ENCODE measurements at regions not wholly inside any gene's neighbourhood (a gene's known extent, or its start where the extent isn't known, plus 50 kb on each side); places are given as distances from the start of the nearest gene placed in this dataset.

DNA sequence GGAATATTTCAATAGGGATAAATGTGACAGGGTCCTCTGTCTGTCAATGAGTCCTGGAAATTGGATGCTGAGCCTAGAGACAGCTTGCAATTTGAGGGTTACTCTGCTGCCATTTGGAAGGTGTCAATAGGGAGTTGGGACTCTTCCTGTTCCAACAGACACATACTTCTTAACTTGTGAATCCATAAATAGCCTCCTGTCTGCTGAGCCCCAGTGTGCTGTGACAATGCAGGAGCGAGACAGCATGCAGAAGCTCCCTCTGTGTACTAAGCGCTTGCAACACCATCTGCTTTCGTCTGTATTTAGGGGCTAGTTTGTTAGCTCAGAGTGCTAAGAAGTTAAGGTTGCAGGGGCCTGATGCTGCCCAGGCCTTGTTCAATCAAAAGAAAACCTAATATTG is 58.5 kb upstream of the GPR12 start:
- no peaks in the 10 kb centered on the region for H3K4me1 Mint-ChIP-seq
- Histone ChIP-seq H3K27ac (ENCODE audit: low read depth in 1 of 2, low read length in 2 of 2) (no peak overlapping the region), H3K9ac (ENCODE audit: insufficient read depth, low read length, poor library complexity, severe bottlenecking) (no peak overlapping the region), H3K4me2 (replicated peaks; ENCODE audit: extremely low read depth, low read length, poor library complexity, severe bottlenecking) (no peak overlapping the region), H3K27me3 (ENCODE audit: control insufficient read depth in 2 of 2, insufficient read depth in 2 of 2, low read length in 2 of 2) (no peaks in the 10 kb centered on the region), H4K20me1 (ENCODE audit: insufficient read depth, low read length) (no peaks in the 10 kb centered on the region), H3K79me2 (ENCODE audit: insufficient read depth, low read length) (no peaks in the 10 kb centered on the region), H3K4me1 (ENCODE audit: control insufficient read depth in 1 of 2, insufficient read depth in 2 of 2, low read length in 2 of 2) (no peaks in the 10 kb centered on the region), H2AFZ (ENCODE audit: insufficient read depth, low read depth, low read length, poor library complexity, severe bottlenecking) (no peak overlapping the region), H3K36me3 (replicated peaks in 1 of 2; ENCODE audit: control insufficient read depth in 1 of 2, insufficient read depth in 2 of 2, low read length in 2 of 2) (no peaks in the 10 kb centered on the region), H3K9me3 (replicated peaks in 1 of 2; ENCODE audit: control insufficient read depth in 1 of 2, insufficient read depth in 1 of 2, low read length in 2 of 2) (no peaks in the 10 kb centered on the region), H3K4me3 (replicated peaks in 1 of 3; ENCODE audit: low read depth in 2 of 3, low read length in 3 of 3) (no peak overlapping the region)
- H3K27me3 Mint-ChIP-seq (ENCODE audit: low read depth in 3 of 3): peaks cover 2 to 9% (median 6%) of the 10 kb centered on the region in 3 donors
- H3K27ac Mint-ChIP-seq: no peak overlapping the region
- H3K9me3 Mint-ChIP-seq: peaks cover 0 to 2% (median 0%) of the 10 kb centered on the region in 7 donors
- no peak for DNase-seq
- TF ChIP-seq, protein P1, sequence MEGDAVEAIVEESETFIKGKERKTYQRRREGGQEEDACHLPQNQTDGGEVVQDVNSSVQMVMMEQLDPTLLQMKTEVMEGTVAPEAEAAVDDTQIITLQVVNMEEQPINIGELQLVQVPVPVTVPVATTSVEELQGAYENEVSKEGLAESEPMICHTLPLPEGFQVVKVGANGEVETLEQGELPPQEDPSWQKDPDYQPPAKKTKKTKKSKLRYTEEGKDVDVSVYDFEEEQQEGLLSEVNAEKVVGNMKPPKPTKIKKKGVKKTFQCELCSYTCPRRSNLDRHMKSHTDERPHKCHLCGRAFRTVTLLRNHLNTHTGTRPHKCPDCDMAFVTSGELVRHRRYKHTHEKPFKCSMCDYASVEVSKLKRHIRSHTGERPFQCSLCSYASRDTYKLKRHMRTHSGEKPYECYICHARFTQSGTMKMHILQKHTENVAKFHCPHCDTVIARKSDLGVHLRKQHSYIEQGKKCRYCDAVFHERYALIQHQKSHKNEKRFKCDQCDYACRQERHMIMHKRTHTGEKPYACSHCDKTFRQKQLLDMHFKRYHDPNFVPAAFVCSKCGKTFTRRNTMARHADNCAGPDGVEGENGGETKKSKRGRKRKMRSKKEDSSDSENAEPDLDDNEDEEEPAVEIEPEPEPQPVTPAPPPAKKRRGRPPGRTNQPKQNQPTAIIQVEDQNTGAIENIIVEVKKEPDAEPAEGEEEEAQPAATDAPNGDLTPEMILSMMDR (IDR thresholded peaks at IDR 0.05): no peak
- H3K4me3 Mint-ChIP-seq: no peak overlapping the region
- no peaks in the 10 kb centered on the region for H3K36me3 Mint-ChIP-seq
- intact Hi-C loops (cut with micrococcal nuclease): no loop called here
- WGBS (ENCODE audit: insufficient coverage): 96% methylated on average over 3 of the region's 3 CpGs

DNA sequence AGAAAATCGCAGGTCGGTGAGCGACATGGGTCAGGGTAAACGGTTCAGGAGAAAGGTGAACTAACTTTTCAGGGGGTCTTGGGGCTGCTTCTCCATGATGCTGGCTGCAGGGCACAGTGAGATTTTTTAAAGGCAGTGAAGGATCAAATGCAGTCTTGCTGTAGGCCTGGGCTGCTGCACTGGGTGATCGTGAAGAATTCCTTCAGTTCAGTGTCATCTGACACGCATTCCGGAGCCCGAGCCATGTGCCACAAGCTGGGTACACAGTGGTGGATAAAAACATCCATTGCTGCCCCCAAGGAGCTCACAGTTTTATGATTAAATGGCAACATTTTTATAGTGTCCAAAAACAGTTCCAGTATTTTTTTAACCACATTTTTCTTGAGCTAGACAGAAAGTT is 56.3 kb upstream of the GPR12 start:
- Histone ChIP-seq H2AFZ (ENCODE audit: insufficient read depth, low read depth, low read length, poor library complexity, severe bottlenecking) (no peak overlapping the region), H3K9me3 (replicated peaks in 1 of 2; ENCODE audit: control insufficient read depth in 1 of 2, insufficient read depth in 1 of 2, low read length in 2 of 2) (no peaks in the 10 kb centered on the region), H3K27me3 (ENCODE audit: control insufficient read depth in 2 of 2, insufficient read depth in 2 of 2, low read length in 2 of 2) (no peaks in the 10 kb centered on the region), H3K36me3 (replicated peaks in 1 of 2; ENCODE audit: control insufficient read depth in 1 of 2, insufficient read depth in 2 of 2, low read length in 2 of 2) (no peaks in the 10 kb centered on the region), H3K4me1 (ENCODE audit: control insufficient read depth in 1 of 2, insufficient read depth in 2 of 2, low read length in 2 of 2) (no peaks in the 10 kb centered on the region), H3K4me2 (replicated peaks; ENCODE audit: extremely low read depth, low read length, poor library complexity, severe bottlenecking) (no peak overlapping the region), H3K79me2 (ENCODE audit: insufficient read depth, low read length) (no peaks in the 10 kb centered on the region), H3K27ac (ENCODE audit: low read depth in 1 of 2, low read length in 2 of 2) (no peak overlapping the region), H3K9ac (ENCODE audit: insufficient read depth, low read length, poor library complexity, severe bottlenecking) (no peak overlapping the region), H4K20me1 (ENCODE audit: insufficient read depth, low read length) (no peaks in the 10 kb centered on the region), H3K4me3 (replicated peaks in 1 of 3; ENCODE audit: low read depth in 2 of 3, low read length in 3 of 3) (no peak overlapping the region)
- H3K9me3 Mint-ChIP-seq: peaks cover 0 to 4% (median 0%) of the 10 kb centered on the region in 7 donors
- H3K27me3 Mint-ChIP-seq (ENCODE audit: low read depth in 3 of 3): peaks cover 2 to 9% (median 3%) of the 10 kb centered on the region in 3 donors
- TF ChIP-seq, protein P1 (IDR thresholded peaks at IDR 0.05): no peak
- intact Hi-C loops (cut with micrococcal nuclease): no loop called here
- no peak overlapping the region for H3K4me3 Mint-ChIP-seq
- WGBS (ENCODE audit: insufficient coverage): 88% methylated on average over 8 of the region's 8 CpGs
- no peaks in the 10 kb centered on the region for H3K36me3 Mint-ChIP-seq
- no peaks in the 10 kb centered on the region for H3K4me1 Mint-ChIP-seq
- no peak overlapping the region for H3K27ac Mint-ChIP-seq
- no peak for DNase-seq

Measured in CD14-positive monocyte (primary cell).